CD14-positive monocyte (primary cell): ENCODE measurements at regions not wholly inside any gene's neighbourhood (a gene's known extent, or its start where the extent isn't known, plus 50 kb on each side); places are given as distances from the start of the nearest gene placed in this dataset.

Experiments
- DNase-seq, 3 donors: peaks; one replicate each; pipeline ENCODE4 v3.0.0-alpha.2; 2011 to 2022
- H2AFZ ChIP-seq: 2 replicates; pipeline ENCODE4 v1.6.0; 2012; ENCODE audit warnings: mild to moderate bottlenecking, low read depth, low read length, inconsistent platforms; ENCODE audit not compliant: insufficient read depth, poor library complexity, severe bottlenecking
- H3K27ac ChIP-seq, 2 donors: 1 replicate in 1 of 2; 2 replicates in 1 of 2; pipeline ENCODE4 v1.5.1; 2012 to 2013; ENCODE audit warnings: low read length in 2 of 2, control low read depth in 1 of 2, inconsistent platforms in 1 of 2, low read depth in 1 of 2, mild to moderate bottlenecking in 1 of 2
- H3K27me3 ChIP-seq, 2 donors: one replicate each; pipeline versions ENCODE4 v1.6.0 to v1.6.1; 2011 to 2013; ENCODE audit warnings: low read length in 2 of 2; ENCODE audit not compliant: control insufficient read depth in 2 of 2, insufficient read depth in 2 of 2
- H3K36me3 ChIP-seq, 2 donors: replicated peaks in 1 of 2; 1 replicate in 1 of 2; 2 replicates in 1 of 2; pipeline versions ENCODE4 v1.5.1 to v1.6.1; 2012 to 2013; ENCODE audit warnings: low read length in 2 of 2, control low read depth in 1 of 2, inconsistent platforms in 1 of 2, mild to moderate bottlenecking in 1 of 2; ENCODE audit not compliant: insufficient read depth in 2 of 2, control insufficient read depth in 1 of 2
- H3K4me1 ChIP-seq, 2 donors: 1 replicate in 1 of 2; 2 replicates in 1 of 2; pipeline versions ENCODE4 v1.5.1 to v1.6.1; 2012 to 2013; ENCODE audit warnings: low read length in 2 of 2, control low read depth in 1 of 2, inconsistent platforms in 1 of 2, mild to moderate bottlenecking in 1 of 2, moderate library complexity in 1 of 2; ENCODE audit not compliant: insufficient read depth in 2 of 2, control insufficient read depth in 1 of 2
- H3K4me2 ChIP-seq: replicated peaks from 2 replicates; pipeline ENCODE3; 2012; ENCODE audit warnings: low read length, moderate library complexity, mild to moderate bottlenecking; ENCODE audit not compliant: poor library complexity, severe bottlenecking; ENCODE audit errors: extremely low read depth
- H3K4me3 ChIP-seq, 3 experiments: fragments of 200-600 bp in 1 of 3; sonication (generic) in 1 of 3; replicated peaks in 1 of 3; 1 replicate in 2 of 3; 2 replicates in 1 of 3; pipeline ENCODE4 v1.5.1; 2011 to 2013; ENCODE audit warnings: low read length in 3 of 3, mild to moderate bottlenecking in 3 of 3, control low read depth in 2 of 3, low read depth in 2 of 3, inconsistent platforms in 1 of 3, moderate library complexity in 1 of 3
- H3K79me2 ChIP-seq: 2 replicates; pipeline ENCODE4 v1.6.0; 2012; ENCODE audit warnings: mild to moderate bottlenecking, control low read depth, inconsistent platforms, low read length, moderate library complexity; ENCODE audit not compliant: insufficient read depth
- H3K9ac ChIP-seq: 2 replicates; pipeline ENCODE4 v1.6.0; 2017; ENCODE audit warnings: low read length, mild to moderate bottlenecking; ENCODE audit not compliant: insufficient read depth, poor library complexity, severe bottlenecking
- H3K9me3 ChIP-seq, 2 donors: replicated peaks in 1 of 2; 1 replicate in 1 of 2; 2 replicates in 1 of 2; pipeline versions ENCODE4 v1.5.1 to v1.6.1; 2012 to 2013; ENCODE audit warnings: low read length in 2 of 2, control low read depth in 1 of 2; ENCODE audit not compliant: control insufficient read depth in 1 of 2, insufficient read depth in 1 of 2
- H4K20me1 ChIP-seq: 2 replicates; pipeline ENCODE4 v1.6.0; 2012; ENCODE audit warnings: mild to moderate bottlenecking, low read length, control low read depth, moderate library complexity; ENCODE audit not compliant: insufficient read depth
- H3K27ac Mint-ChIP-seq, 7 donors: one replicate each; pipeline ENCODE4 v1.8.0; 2020; ENCODE audit warnings: mild to moderate bottlenecking in 7 of 7, mixed read lengths in 7 of 7, moderate library complexity in 6 of 7, inconsistent platforms in 2 of 7
- H3K27me3 Mint-ChIP-seq, 3 donors: one replicate each; pipeline ENCODE4 v1.8.0; 2021 to 2022; ENCODE audit warnings: low read depth in 3 of 3, mild to moderate bottlenecking in 3 of 3, mixed read lengths in 3 of 3, moderate library complexity in 3 of 3, inconsistent platforms in 1 of 3
- H3K36me3 Mint-ChIP-seq, 2 donors: one replicate each; pipeline ENCODE4 v1.8.0; 2020; ENCODE audit warnings: mixed read lengths in 2 of 2, inconsistent platforms in 1 of 2, mild to moderate bottlenecking in 1 of 2
- H3K4me1 Mint-ChIP-seq: one replicate; pipeline ENCODE4 v1.8.0; 2020; ENCODE audit warnings: mild to moderate bottlenecking, mixed read lengths
- H3K4me3 Mint-ChIP-seq, 2 donors: one replicate each; pipeline ENCODE4 v1.8.0; 2020; ENCODE audit warnings: mild to moderate bottlenecking in 2 of 2, mixed read lengths in 2 of 2, moderate library complexity in 1 of 2
- H3K9me3 Mint-ChIP-seq, 7 donors: one replicate each; pipeline ENCODE4 v1.8.0; 2020 to 2022; ENCODE audit warnings: mixed read lengths in 7 of 7, mild to moderate bottlenecking in 6 of 7, moderate library complexity in 6 of 7, inconsistent platforms in 2 of 7
- WGBS: methylation state at CpG from one replicate; pipeline ENCODE4 v1.1.5; 2013; ENCODE audit warnings: missing lambda C conversion rate; ENCODE audit not compliant: insufficient coverage; 5-methylcytosine and 5-hydroxymethylcytosine counted together
- intact Hi-C, 2 donors: fragments of 100-400 bp; cut with micrococcal nuclease; formaldehyde crosslinking; loops; one replicate each; pipeline versions ENCODE4 v1.15.0 to v1.15.1; 2023
- TF ChIP-seq, protein P1 (sequence below): fragments of 200-600 bp; IDR thresholded peaks from one replicate; pipeline ENCODE4 v1.8.0; 2022; ENCODE audit warnings: antibody characterized with exemption, mild to moderate bottlenecking

DNA sequence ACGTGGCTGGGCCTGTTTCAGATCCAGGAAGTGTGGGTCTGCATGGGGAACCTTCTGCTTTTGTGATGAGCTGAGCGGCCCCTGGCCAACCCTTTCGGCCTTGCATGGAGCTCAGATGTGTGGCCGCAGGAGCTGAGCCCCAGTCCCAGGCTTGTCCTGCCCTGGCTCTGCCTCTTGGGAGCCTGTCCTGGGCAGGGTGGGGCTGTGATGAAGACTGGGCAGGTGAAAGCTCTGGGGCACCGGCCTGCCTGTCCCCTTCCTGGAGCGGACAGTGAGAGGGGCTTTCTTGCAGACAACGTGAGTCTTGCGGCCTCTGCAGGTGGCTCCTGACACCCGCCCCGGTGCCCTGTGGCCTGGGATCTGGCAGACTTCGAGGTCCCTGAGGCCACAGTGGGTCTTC, 1296.6 kb downstream of the BRD1 start:
- 90% methylated on average over 10 of the region's 11 CpGs for whole genome bisulfite sequencing
- Mint-ChIP-seq H3K27me3 (peaks cover 0 to 2% (median 0%) of the 10 kb centered on the region in 3 donors), H3K4me1 (no peaks in the 10 kb centered on the region), H3K36me3 (no peaks in the 10 kb centered on the region), H3K4me3 (no peak overlapping the region), H3K9me3 (peaks cover 0 to 5% (median 0%) of the 10 kb centered on the region in 7 donors), H3K27ac (no peak overlapping the region)
- no peak overlapping the region for H3K4me3 ChIP-seq
- H3K27ac ChIP-seq, result no peak overlapping the region
- no peaks in the 10 kb centered on the region for H4K20me1 ChIP-seq
- no peak overlapping the region for H3K4me2 ChIP-seq
- no peak overlapping the region for H3K9ac ChIP-seq
- no peak for DNase-seq
- no peaks in the 10 kb centered on the region for H3K36me3 ChIP-seq
- H3K79me2 ChIP-seq, result no peaks in the 10 kb centered on the region
- TF ChIP-seq, protein P1, sequence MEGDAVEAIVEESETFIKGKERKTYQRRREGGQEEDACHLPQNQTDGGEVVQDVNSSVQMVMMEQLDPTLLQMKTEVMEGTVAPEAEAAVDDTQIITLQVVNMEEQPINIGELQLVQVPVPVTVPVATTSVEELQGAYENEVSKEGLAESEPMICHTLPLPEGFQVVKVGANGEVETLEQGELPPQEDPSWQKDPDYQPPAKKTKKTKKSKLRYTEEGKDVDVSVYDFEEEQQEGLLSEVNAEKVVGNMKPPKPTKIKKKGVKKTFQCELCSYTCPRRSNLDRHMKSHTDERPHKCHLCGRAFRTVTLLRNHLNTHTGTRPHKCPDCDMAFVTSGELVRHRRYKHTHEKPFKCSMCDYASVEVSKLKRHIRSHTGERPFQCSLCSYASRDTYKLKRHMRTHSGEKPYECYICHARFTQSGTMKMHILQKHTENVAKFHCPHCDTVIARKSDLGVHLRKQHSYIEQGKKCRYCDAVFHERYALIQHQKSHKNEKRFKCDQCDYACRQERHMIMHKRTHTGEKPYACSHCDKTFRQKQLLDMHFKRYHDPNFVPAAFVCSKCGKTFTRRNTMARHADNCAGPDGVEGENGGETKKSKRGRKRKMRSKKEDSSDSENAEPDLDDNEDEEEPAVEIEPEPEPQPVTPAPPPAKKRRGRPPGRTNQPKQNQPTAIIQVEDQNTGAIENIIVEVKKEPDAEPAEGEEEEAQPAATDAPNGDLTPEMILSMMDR, result no peak
- intact Hi-C loops, result no loop called here
- no peak overlapping the region for H2AFZ ChIP-seq
- no peaks in the 10 kb centered on the region for H3K27me3 ChIP-seq
- no peaks in the 10 kb centered on the region for H3K9me3 ChIP-seq
- H3K4me1 ChIP-seq, result no peaks in the 10 kb centered on the region

DNA sequence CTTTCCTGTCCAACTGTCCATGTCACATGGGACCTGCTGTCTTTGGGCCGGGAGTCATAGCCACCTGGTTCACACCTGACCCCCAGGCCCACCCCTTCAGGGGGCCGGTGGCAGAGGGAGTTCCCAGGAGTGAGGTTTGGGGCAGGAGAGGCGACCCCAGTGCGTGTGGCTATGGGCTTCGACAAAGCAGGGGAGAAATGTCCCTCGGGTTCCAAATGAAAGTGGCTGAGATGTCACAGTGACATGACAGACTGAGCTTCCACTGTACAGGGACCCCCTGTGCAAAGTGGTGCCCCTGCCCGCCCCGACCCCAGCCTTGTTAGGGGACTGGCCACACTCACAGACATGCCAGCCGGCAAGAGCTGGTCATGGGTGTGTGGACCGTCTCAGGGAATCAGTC, 1297.0 kb downstream of the BRD1 start:
- WGBS, result 97% methylated on average over 8 of the region's 10 CpGs

More for the DNA sequence above, 1297.0 kb downstream of the BRD1 start:
- Mint-ChIP-seq H3K36me3 (no peaks in the 10 kb centered on the region), H3K9me3 (peaks cover 0 to 5% (median 0%) of the 10 kb centered on the region in 7 donors), H3K27ac (no peak overlapping the region), H3K27me3 (peaks cover 0 to 2% (median 0%) of the 10 kb centered on the region in 3 donors), H3K4me3 (no peak overlapping the region), H3K4me1 (no peaks in the 10 kb centered on the region)
- Histone ChIP-seq H3K79me2 (no peaks in the 10 kb centered on the region), H3K27me3 (no peaks in the 10 kb centered on the region), H3K4me1 (no peaks in the 10 kb centered on the region), H3K4me3 (no peak overlapping the region), H4K20me1 (no peaks in the 10 kb centered on the region), H3K27ac (no peak overlapping the region), H3K4me2 (no peak overlapping the region), H3K9me3 (no peaks in the 10 kb centered on the region), H2AFZ (no peak overlapping the region), H3K36me3 (no peaks in the 10 kb centered on the region), H3K9ac (no peak overlapping the region)
- no peak for DNase-seq
- TF ChIP-seq, protein P1, result no peak
- intact Hi-C loops, result no loop called here
